ENCODE measurements at regions not wholly inside any gene's neighbourhood (a gene's known extent, or its start where the extent isn't known, plus 50 kb on each side); places are given as distances from the start of the nearest gene placed in this dataset.

- 99% methylated on average over 1 of the region's 1 CpG for WGBS
- TF ChIP-seq YY1 (IDR thresholded peaks at IDR 0.05): no peak
- no peak for TF ChIP-seq TAF1 (conservative IDR thresholded peaks at IDR 0.05)
- TF ChIP-seq NR2F2 (IDR thresholded peaks at IDR 0.05): no peak
- TF ChIP-seq HNF4G (IDR thresholded peaks at IDR 0.05): no peak
- TF ChIP-seq JUND (IDR thresholded peaks at IDR 0.05): no peak
- TF ChIP-seq MAX (IDR thresholded peaks at IDR 0.05): no peak
- TF ChIP-seq EGR1 (IDR thresholded peaks at IDR 0.05; ENCODE audit: low read depth in 2 of 2): no peak
- no peak for TF ChIP-seq CTCF (IDR thresholded peaks at IDR 0.05; ENCODE audit: low read depth, low read length, missing input control)
- TF ChIP-seq GABPA (IDR thresholded peaks at IDR 0.05 in 1 of 2, conservative IDR thresholded peaks at IDR 0.05 in 1 of 2): no peak
- TF ChIP-seq SP1 (IDR thresholded peaks at IDR 0.05): no peak
- no peak for TF ChIP-seq HNF4A (conservative IDR thresholded peaks at IDR 0.05)
- TF ChIP-seq RAD21 (IDR thresholded peaks at IDR 0.05): no peak
- no peak for TF ChIP-seq ZBTB33 (IDR thresholded peaks at IDR 0.05)
- TF ChIP-seq REST (IDR thresholded peaks at IDR 0.05): no peak
- H3K36me3 ChIP-seq (ENCODE audit: control insufficient read depth in 4 of 4, insufficient read depth in 3 of 4, low read depth in 1 of 4, low read length in 3 of 4): peaks cover 0 to 6% (median 0%) of the 10 kb centered on the region in 4 donors
- H3K9me3 ChIP-seq (ENCODE audit: control insufficient read depth in 4 of 4, low read length in 3 of 4): no peaks in the 10 kb centered on the region
- no peaks in the 10 kb centered on the region for H3K27me3 ChIP-seq (ENCODE audit: control insufficient read depth in 4 of 4, insufficient read depth in 4 of 4, low read length in 3 of 4)
- H3K4me1 ChIP-seq (ENCODE audit: control insufficient read depth in 4 of 4, insufficient read depth in 4 of 4, low read length in 3 of 4): peaks cover 0 to 5% (median 2%) of the 10 kb centered on the region in 4 donors
- no peak overlapping the region for H3K4me3 ChIP-seq (ENCODE audit: low read depth in 1 of 3, low read length in 3 of 3)
- no peak overlapping the region for H3K9ac ChIP-seq (ENCODE audit: low read depth in 1 of 2, low read length in 2 of 2)
- no peak for DNase-seq (ENCODE audit: low spot score)
- H3K27ac ChIP-seq (ENCODE audit: low read depth in 1 of 2, low read length in 2 of 2): no peak overlapping the region
Measured at GRCh38 chr14:71534506-71534905, 397.7 kb upstream of the RGS6 start.

- Histone ChIP-seq H3K9ac (ENCODE audit: low read depth in 1 of 2, low read length in 2 of 2) (no peak overlapping the region), H3K4me1 (ENCODE audit: control insufficient read depth in 4 of 4, insufficient read depth in 4 of 4, low read length in 3 of 4) (peaks cover 0 to 5% (median 2%) of the 10 kb centered on the region in 4 donors), H3K4me3 (ENCODE audit: low read depth in 1 of 3, low read length in 3 of 3) (no peak overlapping the region), H3K27ac (ENCODE audit: low read depth in 1 of 2, low read length in 2 of 2) (no peak overlapping the region), H3K36me3 (ENCODE audit: control insufficient read depth in 4 of 4, insufficient read depth in 3 of 4, low read depth in 1 of 4, low read length in 3 of 4) (no peaks in the 10 kb centered on the region), H3K9me3 (ENCODE audit: control insufficient read depth in 4 of 4, low read length in 3 of 4) (no peaks in the 10 kb centered on the region), H3K27me3 (ENCODE audit: control insufficient read depth in 4 of 4, insufficient read depth in 4 of 4, low read length in 3 of 4) (no peaks in the 10 kb centered on the region)
- 91% methylated on average over 2 of the region's 2 CpGs for WGBS
- DNase-seq (ENCODE audit: low spot score): no peak
- no peak for TF ChIP-seq FOXA2 (IDR thresholded peaks at IDR 0.05)
- no peak for TF ChIP-seq ATF3 (IDR thresholded peaks at IDR 0.05)
- no peak for TF ChIP-seq NR2F2 (IDR thresholded peaks at IDR 0.05)
- TF ChIP-seq HNF4A (conservative IDR thresholded peaks at IDR 0.05): no peak
- TF ChIP-seq HNF4G (IDR thresholded peaks at IDR 0.05): no peak
- TF ChIP-seq RXRA (IDR thresholded peaks at IDR 0.05): no peak
- TF ChIP-seq EGR1 (IDR thresholded peaks at IDR 0.05; ENCODE audit: low read depth in 2 of 2): no peak
- TF ChIP-seq YY1 (IDR thresholded peaks at IDR 0.05): no peak
- no peak for TF ChIP-seq FOXA1 (IDR thresholded peaks at IDR 0.05)
- no peak for TF ChIP-seq REST (IDR thresholded peaks at IDR 0.05)
- no peak for TF ChIP-seq SP1 (IDR thresholded peaks at IDR 0.05)
- no peak for TF ChIP-seq TAF1 (conservative IDR thresholded peaks at IDR 0.05)
- no peak for TF ChIP-seq JUND (IDR thresholded peaks at IDR 0.05)
- TF ChIP-seq RAD21 (IDR thresholded peaks at IDR 0.05): no peak
Measured at GRCh38 chr14:71536015-71536740, 396.1 kb upstream of the RGS6 start.
